Fibroblast of upper back skin (primary cell): ENCODE measurements at regions not wholly inside any gene's neighbourhood (a gene's known extent, or its start where the extent isn't known, plus 50 kb on each side); places are given as distances from the start of the nearest gene placed in this dataset.

Experiments used
- DNase-seq: peaks from one replicate; pipeline ENCODE4 v3.0.0-alpha.2; 2013

- DNase-seq, result no peak
These were observed 151.6 kb downstream of the ZIC5 start for GRCh38 chr13:99819967-99820366.

- no peak for DNase-seq
These were observed 155.2 kb downstream of the ZIC5 start for GRCh38 chr13:99816321-99816720.

GRCh38 chr13:99813336-99814095 lies 158.1 kb downstream of the ZIC5 start:
- DNase-seq, result no peak

- DNase-seq, result peak; percentile 68
These were observed 158.9 kb downstream of the ZIC5 start for GRCh38 chr13:99812625-99813024.

GRCh38 chr13:99811067-99811700 lies 160.4 kb downstream of the ZIC5 start:
- DNase-seq, result no peak

- DNase-seq, result no peak
These were observed 161.6 kb downstream of the ZIC5 start for GRCh38 chr13:99809926-99810325.

- DNase-seq, result no peak
These were observed 162.1 kb downstream of the ZIC5 start for GRCh38 chr13:99809496-99809895.

GRCh38 chr13:99808786-99809185 lies 162.8 kb downstream of the ZIC5 start:
- no peak for DNase-seq

GRCh38 chr13:99806671-99807070 lies 164.9 kb downstream of the ZIC5 start:
- no peak for DNase-seq

- no peak for DNase-seq
These were observed 166.2 kb downstream of the ZIC5 start for GRCh38 chr13:99805361-99805760.

- DNase-seq, result no peak
These were observed 168.4 kb downstream of the ZIC5 start for GRCh38 chr13:99803141-99803540.

- no peak for DNase-seq
These were observed 169.2 kb downstream of the ZIC5 start for GRCh38 chr13:99802416-99802815.

GRCh38 chr13:99800951-99801350 lies 170.6 kb downstream of the ZIC5 start:
- DNase-seq, result no peak

- DNase-seq, result no peak
These were observed 171.6 kb downstream of the ZIC5 start for GRCh38 chr13:99800011-99800410.

GRCh38 chr13:99798756-99799155 lies 172.8 kb downstream of the ZIC5 start:
- DNase-seq, result no peak

- DNase-seq, result no peak
These were observed 173.9 kb downstream of the ZIC5 start for GRCh38 chr13:99797691-99798090.

GRCh38 chr13:99796175-99796819 lies 175.3 kb downstream of the ZIC5 start:
- DNase-seq, result peak; percentile 58

- DNase-seq, result no peak
These were observed 179.3 kb downstream of the ZIC5 start for GRCh38 chr13:99792079-99792921.

- DNase-seq, result no peak
These were observed 188.9 kb downstream of the ZIC5 start for GRCh38 chr13:99782669-99783068.

- no peak for DNase-seq
These were observed 193.1 kb downstream of the ZIC5 start for GRCh38 chr13:99778500-99778899.

- no peak for DNase-seq
These were observed 193.7 kb downstream of the ZIC5 start for GRCh38 chr13:99777873-99778272.

GRCh38 chr13:99774644-99775043 lies 196.9 kb downstream of the ZIC5 start:
- DNase-seq, result no peak

GRCh38 chr13:99768986-99769385 lies 202.6 kb downstream of the ZIC5 start:
- DNase-seq, result no peak
